Esophagus squamous epithelium (tissue), 5 donors: ENCODE measurements at regions not wholly inside any gene's neighbourhood (a gene's known extent, or its start where the extent isn't known, plus 50 kb on each side); places are given as distances from the start of the nearest gene placed in this dataset.
"Not testable (repeated sequence)": the region's sequence is repeated elsewhere in the genome, so short reads cannot be mapped to it uniquely, and the experiment has no call there.

Source experiments
- DNase-seq: peaks from one replicate; lab custom pipeline; 2025; lab: John Stamatoyannopoulos, UW
- H3K27ac ChIP-seq, 4 donors: fragments of 200-600 bp; sonication (generic); one replicate each; pipeline ENCODE4 v1.5.1; 2016 to 2019; ENCODE audit warnings: mild to moderate bottlenecking in 1 of 4
- H3K27me3 ChIP-seq, 4 donors: fragments of 200-600 bp; sonication (generic); 1 replicate in 3 of 4; 2 replicates in 1 of 4; pipeline versions ENCODE4 v1.5.1 to v1.6.0; 2017 to 2021; ENCODE audit warnings: antibody characterized with exemption in 1 of 4
- H3K36me3 ChIP-seq, 3 donors: fragments of 200-600 bp; sonication (generic); one replicate each; pipeline ENCODE4 v1.5.1; 2016 to 2019
- H3K4me1 ChIP-seq, 3 donors: fragments of 200-600 bp; sonication (generic); one replicate each; pipeline ENCODE4 v1.5.1; 2017 to 2019
- H3K4me3 ChIP-seq, 4 donors: fragments of 200-600 bp; sonication (generic); 1 replicate in 3 of 4; 2 replicates in 1 of 4; pipeline ENCODE4 v1.5.1; 2016 to 2019; ENCODE audit warnings: mild to moderate bottlenecking in 2 of 4, moderate library complexity in 1 of 4
- H3K9me3 ChIP-seq, 3 donors: fragments of 200-600 bp; sonication (generic); one replicate each; pipeline ENCODE4 v1.5.1; 2016 to 2019
- CTCF ChIP-seq, 6 experiments: fragments of 450-650 bp in 4 of 6; fragments of 200-600 bp in 2 of 6; sonication (generic) in 2 of 6; IDR thresholded peaks; one replicate each; pipeline ENCODE4 v1.5.1; 2016 to 2019; ENCODE audit warnings: antibody characterized with exemption in 6 of 6, mild to moderate bottlenecking in 4 of 6, moderate library complexity in 4 of 6
- POLR2A ChIP-seq, 4 donors: fragments of 450-650 bp; IDR thresholded peaks; one replicate each; pipeline ENCODE4 v1.6.1; 2017; ENCODE audit warnings: antibody characterized with exemption in 4 of 4, mild to moderate bottlenecking in 4 of 4, moderate library complexity in 3 of 4
- WGBS, 2 donors: methylation state at CpG; one replicate each; pipeline ENCODE4 v1.1.5; 2018; 5-methylcytosine and 5-hydroxymethylcytosine counted together
- intact Hi-C: fragments of 100-400 bp; cut with DNase I; formaldehyde crosslinking; loops from one replicate; pipeline ENCODE4 v1.15.0; 2022
- donor health status: DM: yes; HTN: yes; CAD: no.

- intact Hi-C loops: no loop called here
- Histone ChIP-seq H3K36me3 (no peaks in the 10 kb centered on the region), H3K4me3 (no peak overlapping the region), H3K27ac (no peak overlapping the region), H3K4me1 (peaks cover 0 to 6% (median 0%) of the 10 kb centered on the region in 3 donors), H3K27me3 (peaks cover 0 to 10% (median 0%) of the 10 kb centered on the region in 4 donors), H3K9me3 (no peaks in the 10 kb centered on the region)
- TF ChIP-seq POLR2A (IDR thresholded peaks at IDR 0.05) (no peak), CTCF (IDR thresholded peaks at IDR 0.05) (no peak)
- WGBS, 2 donors: 94 to 100% methylated on average over 1 of the region's 1 CpG
- no peak for DNase-seq
Measured at GRCh38 chr12:105440037-105440664, 109.7 kb downstream of the C12orf75 start.

DNA sequence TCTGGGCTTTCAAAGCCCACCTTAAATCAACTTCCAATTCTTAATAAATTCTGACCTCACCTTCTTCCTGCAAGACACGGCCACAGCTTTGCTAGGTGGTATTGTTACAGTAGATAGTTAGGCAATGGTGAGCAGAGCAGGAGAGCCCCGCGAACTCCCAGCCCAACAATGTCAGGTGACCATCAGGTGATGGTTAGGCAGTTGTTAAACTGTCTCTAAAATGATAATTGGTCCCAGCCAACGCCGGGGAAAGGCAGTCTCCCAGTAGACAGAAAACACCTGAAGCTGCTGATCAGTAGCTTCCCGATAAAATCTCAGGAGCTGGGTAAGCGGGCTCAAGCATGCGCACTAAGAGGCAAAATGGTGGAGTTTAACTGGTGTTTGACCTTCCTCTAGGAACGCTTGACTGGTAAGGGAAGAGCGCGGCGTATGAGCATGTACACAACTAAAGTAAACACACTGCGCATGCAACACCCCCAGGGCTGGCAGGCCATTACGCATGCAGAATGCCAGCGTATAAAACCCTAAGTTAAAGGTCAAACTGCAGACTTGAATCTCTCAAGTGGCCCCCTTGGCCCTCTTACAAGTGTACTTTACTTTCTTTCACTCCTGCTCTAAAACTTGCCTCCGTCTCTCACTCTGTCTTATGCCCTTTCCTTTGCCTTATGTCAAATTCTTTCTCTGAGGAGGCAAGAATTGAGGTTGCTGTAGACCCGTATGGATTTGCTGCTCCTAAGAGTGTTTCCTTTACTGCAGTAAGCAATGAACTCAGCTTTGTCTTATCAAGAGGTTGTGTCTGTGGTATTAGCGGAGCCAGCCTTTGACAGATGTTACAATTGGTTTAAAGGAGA, 113.5 kb downstream of the C12orf75 start:
- Histone ChIP-seq H3K9me3 (no peaks in the 10 kb centered on the region), H3K27me3 (peaks cover 0 to 10% (median 0%) of the 10 kb centered on the region in 4 donors), H3K4me3 (no peak overlapping the region), H3K27ac (no peak overlapping the region), H3K4me1 (peaks cover 0 to 10% (median 0%) of the 10 kb centered on the region in 3 donors), H3K36me3 (no peaks in the 10 kb centered on the region)
- 85 to 92% methylated on average over 13 to 16 of the region's 18 CpGs for WGBS, 2 donors
- TF ChIP-seq POLR2A (IDR thresholded peaks at IDR 0.05): no peak
- no peak for TF ChIP-seq CTCF (IDR thresholded peaks at IDR 0.05)
- intact Hi-C loops: no loop called here
- no peak for DNase-seq

GRCh38 chr12:105444653-105445102, 114.2 kb downstream of the C12orf75 start:
- H3K4me1 ChIP-seq: peaks cover 0 to 10% (median 0%) of the 10 kb centered on the region in 3 donors
- TF ChIP-seq POLR2A (IDR thresholded peaks at IDR 0.05) (no peak), CTCF (IDR thresholded peaks at IDR 0.05) (no peak)
- H3K27me3 ChIP-seq: peaks cover 0 to 10% (median 0%) of the 10 kb centered on the region in 4 donors
- DNase-seq: no peak
- WGBS, 2 donors: 51 to 60% methylated on average over 3 of the region's 3 CpGs
- no peaks in the 10 kb centered on the region for H3K36me3 ChIP-seq
- no peaks in the 10 kb centered on the region for H3K9me3 ChIP-seq
- intact Hi-C loops: no loop called here
- H3K4me3 ChIP-seq: no peak overlapping the region
- H3K27ac ChIP-seq: no peak overlapping the region

DNA sequence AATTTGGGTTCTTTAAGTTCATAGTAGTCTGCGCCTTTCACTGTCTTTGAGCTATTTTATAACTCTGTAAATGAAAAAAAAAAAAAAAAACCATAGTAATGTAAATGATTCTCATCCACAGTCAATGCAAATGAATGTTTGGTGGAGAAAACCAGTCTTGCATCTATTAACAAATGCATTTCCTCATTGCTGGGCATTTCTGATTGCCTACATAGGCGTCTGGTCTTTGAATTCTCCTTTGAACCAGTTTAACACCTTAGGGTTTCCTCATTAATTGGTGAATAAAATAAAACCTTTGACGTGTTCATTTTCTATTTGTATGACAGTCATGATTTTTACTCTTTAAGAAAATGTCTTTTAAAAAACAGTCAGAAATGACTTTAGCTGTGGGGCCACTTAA, 114.8 kb downstream of the C12orf75 start:
- DNase-seq: no peak
- no peak overlapping the region for H3K4me3 ChIP-seq
- H3K27ac ChIP-seq: no peak overlapping the region
- intact Hi-C loops: no loop called here
- no peaks in the 10 kb centered on the region for H3K9me3 ChIP-seq
- peaks cover 0 to 10% (median 0%) of the 10 kb centered on the region in 4 donors for H3K27me3 ChIP-seq
- H3K36me3 ChIP-seq: no peaks in the 10 kb centered on the region
- 50 to 68% methylated on average over 3 of the region's 3 CpGs for WGBS, 2 donors
- H3K4me1 ChIP-seq: peaks cover 0 to 10% (median 0%) of the 10 kb centered on the region in 3 donors
- TF ChIP-seq POLR2A (IDR thresholded peaks at IDR 0.05) (no peak), CTCF (IDR thresholded peaks at IDR 0.05) (no peak)

GRCh38 chr12:105445649-105446048, 115.2 kb downstream of the C12orf75 start:
- Histone ChIP-seq H3K27me3 (peaks cover 0 to 10% (median 0%) of the 10 kb centered on the region in 4 donors), H3K4me1 (peaks cover 0 to 10% (median 0%) of the 10 kb centered on the region in 3 donors), H3K36me3 (no peaks in the 10 kb centered on the region), H3K9me3 (no peaks in the 10 kb centered on the region), H3K4me3 (no peak overlapping the region), H3K27ac (peak overlapping the region in 2 of 4 donors; percentile 15 to 22)
- TF ChIP-seq POLR2A (IDR thresholded peaks at IDR 0.05): no peak
- no peak for TF ChIP-seq CTCF (IDR thresholded peaks at IDR 0.05)
- whole genome bisulfite sequencing, 2 donors: 15 to 35% methylated on average over 1 of the region's 1 CpG
- intact Hi-C loops: no loop called here
- no peak for DNase-seq

GRCh38 chr12:105446460-105446859, 116.0 kb downstream of the C12orf75 start:
- 83 to 92% methylated on average over 1 to 2 of the region's 2 CpGs for WGBS, 2 donors
- DNase-seq, H3K4me3 ChIP-seq, H3K9me3 ChIP-seq, H3K36me3 ChIP-seq, intact Hi-C loops, H3K27me3 ChIP-seq: not testable (repeated sequence)
- Histone ChIP-seq H3K4me1 (peaks cover 0 to 10% (median 0%) of the 10 kb centered on the region in 3 donors), H3K27ac (peak overlapping the region in 3 of 4 donors; percentile 4 to 22 (median 15))
